GM12864 (cell line): ENCODE measurements at regions not wholly inside any gene's neighbourhood (a gene's known extent, or its start where the extent isn't known, plus 50 kb on each side); places are given as distances from the start of the nearest gene placed in this dataset.

Experiments
- DNase-seq: peaks from one replicate; pipeline ENCODE4 v3.0.0-alpha.2; 2011; ENCODE audit warnings: low read depth
- H3K4me3 ChIP-seq: 2 replicates; pipeline ENCODE4 v1.5.1; 2011; ENCODE audit warnings: mild to moderate bottlenecking, low read depth, low read length, control low read depth
- CTCF ChIP-seq: IDR thresholded peaks from 2 replicates; pipeline ENCODE4 v1.5.1; 2011; ENCODE audit warnings: low read depth, mild to moderate bottlenecking, moderate library complexity, low read length, control low read depth, inconsistent platforms; ENCODE audit errors: missing control alignments

GRCh38 chr5:99945478-99946442 lies 589.4 kb upstream of the FAM174A start:
- no peak for DNase-seq
- no peak for TF ChIP-seq CTCF
- no peak overlapping the region for H3K4me3 ChIP-seq

GRCh38 chr5:99940540-99940939 lies 594.6 kb upstream of the FAM174A start:
- DNase-seq, result no peak
- no peak overlapping the region for H3K4me3 ChIP-seq

GRCh38 chr5:99936911-99937310 lies 598.3 kb upstream of the FAM174A start:
- no peak overlapping the region for H3K4me3 ChIP-seq
- DNase-seq, result no peak
- TF ChIP-seq CTCF, result no peak

More at GRCh38 chr5:99940540-99940939, 594.6 kb upstream of the FAM174A start:
- no peak for TF ChIP-seq CTCF

GRCh38 chr5:99929806-99930135 lies 605.4 kb upstream of the FAM174A start:
- no peak for TF ChIP-seq CTCF
- H3K4me3 ChIP-seq, result no peak overlapping the region
- DNase-seq, result no peak

GRCh38 chr5:99929067-99929805 lies 605.9 kb upstream of the FAM174A start:
- no peak for TF ChIP-seq CTCF
- H3K4me3 ChIP-seq, result no peak overlapping the region
- DNase-seq, result no peak

- no peak for TF ChIP-seq CTCF
- DNase-seq, result no peak
- H3K4me3 ChIP-seq, result no peak overlapping the region
These were observed 606.7 kb upstream of the FAM174A start for GRCh38 chr5:99928490-99928889.
